H9 (cell line): ENCODE measurements at regions not wholly inside any gene's neighbourhood (a gene's known extent, or its start where the extent isn't known, plus 50 kb on each side); places are given as distances from the start of the nearest gene placed in this dataset.

Experiments used
- DNase-seq: peaks from one replicate; pipeline ENCODE4 v3.0.0-alpha.2; 2017
- H2AFZ ChIP-seq: one replicate; pipeline ENCODE4 v1.6.1; 2013; ENCODE audit warnings: mild to moderate bottlenecking, low read length, control low read depth, moderate library complexity
- H2AK5ac ChIP-seq: 2 replicates; pipeline ENCODE4 v1.6.1; 2013; ENCODE audit warnings: low read length, control low read depth, mixed read lengths; ENCODE audit not compliant: insufficient read length
- H2BK120ac ChIP-seq: one replicate; pipeline ENCODE4 v1.6.1; 2013; ENCODE audit warnings: low read depth, mild to moderate bottlenecking, low read length, control low read depth, inconsistent platforms; ENCODE audit not compliant: poor library complexity, severe bottlenecking
- H2BK12ac ChIP-seq: 2 replicates; pipeline ENCODE4 v1.6.1; 2013; ENCODE audit warnings: low read length, control low read depth, mixed read lengths, low read depth; ENCODE audit not compliant: insufficient read length
- H2BK15ac ChIP-seq: 2 replicates; pipeline ENCODE4 v1.6.1; 2013; ENCODE audit warnings: low read depth, low read length, control low read depth
- H2BK20ac ChIP-seq: one replicate; pipeline ENCODE4 v1.6.1; 2013; ENCODE audit warnings: low read depth, mild to moderate bottlenecking, low read length, control low read depth, inconsistent platforms; ENCODE audit not compliant: poor library complexity, severe bottlenecking
- H2BK5ac ChIP-seq: 2 replicates; pipeline ENCODE4 v1.6.1; 2013; ENCODE audit warnings: low read length, control low read depth, mixed read lengths; ENCODE audit not compliant: insufficient read length
- H3K14ac ChIP-seq: 2 replicates; pipeline ENCODE4 v1.6.1; 2013; ENCODE audit warnings: low read length, control low read depth; ENCODE audit not compliant: insufficient read depth
- H3K18ac ChIP-seq: 2 replicates; pipeline ENCODE4 v1.6.1; 2013; ENCODE audit warnings: low read depth, mild to moderate bottlenecking, mixed read lengths, low read length, control low read depth; ENCODE audit not compliant: insufficient read length
- H3K23ac ChIP-seq: 2 replicates; pipeline ENCODE4 v1.6.1; 2013; ENCODE audit warnings: low read length, control low read depth, mixed read lengths, low read depth; ENCODE audit not compliant: insufficient read length
- H3K23me2 ChIP-seq: 2 replicates; pipeline ENCODE4 v1.6.1; 2013; ENCODE audit warnings: low read depth, mild to moderate bottlenecking, mixed read lengths, low read length, control low read depth; ENCODE audit not compliant: insufficient read length, poor library complexity, severe bottlenecking
- H3K27ac ChIP-seq: 2 replicates; pipeline ENCODE4 v1.5.1; 2013; ENCODE audit warnings: low read length, control low read depth, mixed read lengths, low read depth; ENCODE audit not compliant: insufficient read length
- H3K27me3 ChIP-seq: 2 replicates; pipeline ENCODE4 v1.6.1; 2013; ENCODE audit warnings: low read length, control low read depth, inconsistent platforms; ENCODE audit not compliant: insufficient read depth
- H3K4ac ChIP-seq: 2 replicates; pipeline ENCODE4 v1.6.1; 2013; ENCODE audit warnings: low read depth, mild to moderate bottlenecking, control low read depth, inconsistent platforms, low read length, moderate library complexity
- H3K4me1 ChIP-seq: 2 replicates; pipeline ENCODE4 v1.6.1; 2013; ENCODE audit warnings: low read length, control low read depth, inconsistent platforms; ENCODE audit not compliant: insufficient read depth
- H3K4me2 ChIP-seq: 2 replicates; pipeline ENCODE4 v1.6.1; 2013; ENCODE audit warnings: low read length, control low read depth, mixed read lengths; ENCODE audit not compliant: insufficient read length, insufficient read depth
- H3K56ac ChIP-seq: 2 replicates; pipeline ENCODE4 v1.6.1; 2013; ENCODE audit warnings: low read depth, mild to moderate bottlenecking, mixed read lengths, low read length, control low read depth; ENCODE audit not compliant: insufficient read length
- H3K79me1 ChIP-seq: 2 replicates; pipeline ENCODE4 v1.6.1; 2013; ENCODE audit warnings: low read depth, mild to moderate bottlenecking, moderate library complexity, low read length, control low read depth, inconsistent platforms; ENCODE audit not compliant: insufficient read depth, poor library complexity, severe bottlenecking
- H3K79me2 ChIP-seq: 2 replicates; pipeline ENCODE4 v1.6.1; 2013; ENCODE audit warnings: low read length, control low read depth, inconsistent platforms; ENCODE audit not compliant: insufficient read depth
- H3K9ac ChIP-seq: 2 replicates; pipeline ENCODE4 v1.6.1; 2013; ENCODE audit warnings: low read length, control low read depth, mixed read lengths; ENCODE audit not compliant: insufficient read length; ENCODE audit errors: extremely low read depth
- H3K9me3 ChIP-seq: one replicate; pipeline ENCODE4 v1.6.1; 2013; ENCODE audit warnings: low read depth, low read length, inconsistent platforms; ENCODE audit not compliant: control insufficient read depth
- H3T11ph ChIP-seq: one replicate; pipeline ENCODE4 v1.6.1; 2013; ENCODE audit warnings: mild to moderate bottlenecking, low read length, control low read depth, inconsistent platforms
- H4K20me1 ChIP-seq: one replicate; pipeline ENCODE4 v1.6.1; 2013; ENCODE audit not compliant: control insufficient read depth, insufficient read length, insufficient read depth
- H4K5ac ChIP-seq: 2 replicates; pipeline ENCODE4 v1.6.1; 2013; ENCODE audit warnings: low read depth, mild to moderate bottlenecking, mixed read lengths, low read length, control low read depth; ENCODE audit not compliant: insufficient read length
- H4K8ac ChIP-seq: replicated peaks from 2 replicates; pipeline ENCODE4 v1.6.1; 2013; ENCODE audit warnings: low read length, control low read depth, mixed read lengths, low read depth; ENCODE audit not compliant: insufficient read length
- H4K91ac ChIP-seq: 2 replicates; pipeline ENCODE4 v1.6.1; 2013; ENCODE audit warnings: low read depth, mild to moderate bottlenecking, moderate library complexity, mixed read lengths, low read length, control low read depth; ENCODE audit not compliant: insufficient read length
- H3K27ac Mint-ChIP-seq, 3 experiments: 2 replicates in 2 of 3; 3 replicates in 1 of 3; pipeline ENCODE4 v1.8.0; 2020 to 2021; ENCODE audit warnings: mixed read lengths in 3 of 3, mild to moderate bottlenecking in 1 of 3, moderate library complexity in 1 of 3
- H3K27me3 Mint-ChIP-seq: 2 replicates; pipeline ENCODE4 v1.8.0; 2021; ENCODE audit warnings: low read depth, mild to moderate bottlenecking, moderate library complexity, mixed read lengths
- H3K36me3 Mint-ChIP-seq, 3 experiments: 2 replicates in 2 of 3; 3 replicates in 1 of 3; pipeline ENCODE4 v1.8.0; 2020 to 2021; ENCODE audit warnings: low read depth in 3 of 3, mixed read lengths in 3 of 3; ENCODE audit not compliant: insufficient read depth in 1 of 3
- H3K4me1 Mint-ChIP-seq, 2 experiments: 2 replicates each; pipeline ENCODE4 v1.8.0; 2020; ENCODE audit warnings: mixed read lengths in 2 of 2
- H3K4me3 Mint-ChIP-seq, 2 experiments: 2 replicates in 1 of 2; 3 replicates in 1 of 2; pipeline ENCODE4 v1.8.0; 2020 to 2021; ENCODE audit warnings: mild to moderate bottlenecking in 2 of 2, mixed read lengths in 2 of 2, moderate library complexity in 1 of 2
- H3K9me3 Mint-ChIP-seq, 2 experiments: 2 replicates in 1 of 2; 3 replicates in 1 of 2; pipeline ENCODE4 v1.8.0; 2020; ENCODE audit warnings: mild to moderate bottlenecking in 2 of 2, mixed read lengths in 2 of 2, moderate library complexity in 1 of 2
- CTCF ChIP-seq: fragments of 200-600 bp; sonication (generic); conservative IDR thresholded peaks from 3 replicates; pipeline ENCODE4 v1.8.0; 2021; ENCODE audit warnings: antibody characterized with exemption, mild to moderate bottlenecking
- WGBS: extraction: QIAGEN DNeasy Blood & Tissue Kit; methylation state at CpG from one replicate; pipeline ENCODE4 v1.1.7; 2013; ENCODE audit warnings: missing lambda C conversion rate, low lambda C conversion rate, mixed read lengths; ENCODE audit not compliant: insufficient read length; ENCODE audit errors: extremely low coverage; 5-methylcytosine and 5-hydroxymethylcytosine counted together

- no CpG with 5 or more reads among the region's 2 CpGs for WGBS
- no peak for TF ChIP-seq CTCF
- no peaks in the 10 kb centered on the region for H3K4me1 ChIP-seq
- H3K9ac ChIP-seq = no peak overlapping the region
- no peak overlapping the region for H3K4ac ChIP-seq
- no peak overlapping the region for H2AK5ac ChIP-seq
- H4K91ac ChIP-seq = no peak overlapping the region
- H4K5ac ChIP-seq = no peak overlapping the region
- H3K23me2 ChIP-seq = no peaks in the 10 kb centered on the region
- H4K8ac ChIP-seq = no peak overlapping the region
- H2BK120ac ChIP-seq = no peak overlapping the region
- no peak overlapping the region for H3T11ph ChIP-seq
- no peak overlapping the region for H3K4me2 ChIP-seq
- H3K56ac ChIP-seq = no peak overlapping the region
- no peaks in the 10 kb centered on the region for H3K79me2 ChIP-seq
- no peaks in the 10 kb centered on the region; the same call in 1 of the 2 replicates for H3K27me3 Mint-ChIP-seq
- H3K27ac ChIP-seq = no peak overlapping the region
- H3K9me3 Mint-ChIP-seq = no peaks in the 10 kb centered on the region
- no peak for DNase-seq
- no peak overlapping the region for H3K23ac ChIP-seq
- no peaks in the 10 kb centered on the region for H4K20me1 ChIP-seq
- no peak overlapping the region for H2BK20ac ChIP-seq
- no peak overlapping the region for H2BK15ac ChIP-seq
- no peak overlapping the region for H3K4me3 Mint-ChIP-seq
- no peak overlapping the region for H3K14ac ChIP-seq
- H3K27ac Mint-ChIP-seq = no peak overlapping the region
- no peak overlapping the region for H2BK12ac ChIP-seq
- peaks cover 0 to 2% of the 10 kb centered on the region in 2 experiments; a peak in 2 of 4 replicates for H3K4me1 Mint-ChIP-seq
- no peak overlapping the region for H2BK5ac ChIP-seq
- no peaks in the 10 kb centered on the region for H3K36me3 Mint-ChIP-seq
- H3K18ac ChIP-seq = no peak overlapping the region
- no peaks in the 10 kb centered on the region for H3K79me1 ChIP-seq
- H3K27me3 ChIP-seq = no peaks in the 10 kb centered on the region
- no peaks in the 10 kb centered on the region for H3K9me3 ChIP-seq
- H2AFZ ChIP-seq = no peak overlapping the region
These were observed 86.0 kb upstream of the CDKN3 start for GRCh38 chr14:54310851-54311228.
